ENCODE measurements at regions not wholly inside any gene's neighbourhood (a gene's known extent, or its start where the extent isn't known, plus 50 kb on each side); places are given as distances from the start of the nearest gene placed in this dataset.

GRCh38 chr21:32869459-32869858, 97.9 kb upstream of the PAXBP1 start (continued):
- no peak for TF ChIP-seq CHD7 (IDR thresholded peaks at IDR 0.05; ENCODE audit: insufficient replicate concordance, low read length)
- no peak for TF ChIP-seq KDM4A (IDR thresholded peaks at IDR 0.05; ENCODE audit: low read depth, low read length, severe bottlenecking)
- TF ChIP-seq TEAD4 (IDR thresholded peaks at IDR 0.05; ENCODE audit: low read depth, low read length) = no peak
- no peak for TF ChIP-seq KDM5A (IDR thresholded peaks at IDR 0.05; ENCODE audit: low read length)
- TF ChIP-seq SAP30 (IDR thresholded peaks at IDR 0.05; ENCODE audit: insufficient read depth, insufficient replicate concordance, low read length) = no peak
- TF ChIP-seq SP2 (IDR thresholded peaks at IDR 0.05; ENCODE audit: low read length) = no peak
- TF ChIP-seq YY1 (IDR thresholded peaks at IDR 0.05; ENCODE audit: low read depth, low read length) = no peak
- TF ChIP-seq CBX8 (IDR thresholded peaks at IDR 0.05; ENCODE audit: borderline replicate concordance, low read depth, low read length) = no peak
- no peak for TF ChIP-seq GTF2F1 (IDR thresholded peaks at IDR 0.05; ENCODE audit: borderline replicate concordance, low read depth, low read length)
- no peak for TF ChIP-seq ZNF274 (IDR thresholded peaks at IDR 0.05; ENCODE audit: borderline replicate concordance, extremely low read depth, low read length)
- no peak for TF ChIP-seq CEBPB (IDR thresholded peaks at IDR 0.05; ENCODE audit: low read depth, low read length)
- no peak for TF ChIP-seq SIN3A (conservative IDR thresholded peaks at IDR 0.05 in 1 of 2, IDR thresholded peaks at IDR 0.05 in 1 of 2; ENCODE audit: low read depth in 1 of 2, low read length in 2 of 2)
- TF ChIP-seq MAFK (IDR thresholded peaks at IDR 0.05; ENCODE audit: low read depth, low read length) = no peak
